ENCODE measurements at regions not wholly inside any gene's neighbourhood (a gene's known extent, or its start where the extent isn't known, plus 50 kb on each side); places are given as distances from the start of the nearest gene placed in this dataset.

GRCh38 chr1:243996223-243996622 lies 54.9 kb upstream of the ZBTB18 start:
- no peaks in the 10 kb centered on the region for H3K27me3 ChIP-seq (replicated peaks; ENCODE audit: insufficient read depth)
- no peaks in the 10 kb centered on the region for H3K36me3 ChIP-seq
- no peak for DNase-seq (ENCODE audit: low spot score)
- no peak overlapping the region for H3K27ac ChIP-seq
- H3K9me3 ChIP-seq, result no peaks in the 10 kb centered on the region
- H3K4me3 ChIP-seq, result no peak overlapping the region
- TF ChIP-seq CTCF (IDR thresholded peaks at IDR 0.05), result no peak
- no peak for ATAC-seq (ENCODE audit: insufficient number of reproducible peaks, low FRiP score, low read depth)
- H3K4me1 ChIP-seq (ENCODE audit: control insufficient read depth in 1 of 2, low read depth in 2 of 2), result no peaks in the 10 kb centered on the region

- Histone ChIP-seq H3K27ac (no peak overlapping the region), H3K9me3 (no peaks in the 10 kb centered on the region), H3K27me3 (replicated peaks; ENCODE audit: insufficient read depth) (no peaks in the 10 kb centered on the region), H3K36me3 (no peaks in the 10 kb centered on the region), H3K4me1 (ENCODE audit: control insufficient read depth in 1 of 2, low read depth in 2 of 2) (no peaks in the 10 kb centered on the region), H3K4me3 (no peak overlapping the region)
- no peak for ATAC-seq (ENCODE audit: insufficient number of reproducible peaks, low FRiP score, low read depth)
- DNase-seq (ENCODE audit: low spot score), result no peak
- no peak for TF ChIP-seq CTCF (IDR thresholded peaks at IDR 0.05)
Observed at GRCh38 chr1:243991650-243992049, 59.4 kb upstream of the ZBTB18 start.

GRCh38 chr1:243984788-243985187 lies 66.3 kb upstream of the ZBTB18 start:
- H3K27me3 ChIP-seq (replicated peaks; ENCODE audit: insufficient read depth), result no peaks in the 10 kb centered on the region
- no peak for ATAC-seq (ENCODE audit: insufficient number of reproducible peaks, low FRiP score, low read depth)
- no peak for TF ChIP-seq CTCF (IDR thresholded peaks at IDR 0.05)
- H3K27ac ChIP-seq, result no peak overlapping the region
- no peak for DNase-seq (ENCODE audit: low spot score)
- no peak overlapping the region for H3K4me3 ChIP-seq
- no peaks in the 10 kb centered on the region for H3K9me3 ChIP-seq
- H3K4me1 ChIP-seq (ENCODE audit: control insufficient read depth in 1 of 2, low read depth in 2 of 2), result no peaks in the 10 kb centered on the region
- H3K36me3 ChIP-seq, result no peaks in the 10 kb centered on the region

GRCh38 chr1:243982447-243983018 lies 68.5 kb upstream of the ZBTB18 start:
- no peak for ATAC-seq (ENCODE audit: insufficient number of reproducible peaks, low FRiP score, low read depth)
- Histone ChIP-seq H3K27ac (no peak overlapping the region), H3K4me3 (no peak overlapping the region), H3K9me3 (no peaks in the 10 kb centered on the region), H3K27me3 (replicated peaks; ENCODE audit: insufficient read depth) (no peaks in the 10 kb centered on the region), H3K36me3 (no peaks in the 10 kb centered on the region), H3K4me1 (ENCODE audit: control insufficient read depth in 1 of 2, low read depth in 2 of 2) (no peaks in the 10 kb centered on the region)
- no peak for DNase-seq (ENCODE audit: low spot score)
- no peak for TF ChIP-seq CTCF (IDR thresholded peaks at IDR 0.05)

GRCh38 chr1:243980471-243980870 lies 70.6 kb upstream of the ZBTB18 start:
- DNase-seq (ENCODE audit: low spot score), result no peak
- no peaks in the 10 kb centered on the region for H3K36me3 ChIP-seq
- H3K4me3 ChIP-seq, result no peak overlapping the region
- no peak overlapping the region for H3K27ac ChIP-seq
- H3K9me3 ChIP-seq, result no peaks in the 10 kb centered on the region
- H3K27me3 ChIP-seq (replicated peaks; ENCODE audit: insufficient read depth), result no peaks in the 10 kb centered on the region
- no peak for TF ChIP-seq CTCF (IDR thresholded peaks at IDR 0.05)
- no peaks in the 10 kb centered on the region for H3K4me1 ChIP-seq (ENCODE audit: control insufficient read depth in 1 of 2, low read depth in 2 of 2)
- ATAC-seq (ENCODE audit: insufficient number of reproducible peaks, low FRiP score, low read depth), result no peak

All from thoracic aorta (tissue), 2 donors.